Gastroesophageal sphincter (tissue), 4 donors: ENCODE measurements at regions not wholly inside any gene's neighbourhood (a gene's known extent, or its start where the extent isn't known, plus 50 kb on each side); places are given as distances from the start of the nearest gene placed in this dataset.
"Not testable (repeated sequence)": the region's sequence is repeated elsewhere in the genome, so short reads cannot be mapped to it uniquely, and the experiment has no call there.

ENCODE experiments used
- ATAC-seq: fragments of 150-250 bp; one replicate; pipeline ENCODE4 v1.9.1; 2016; ENCODE audit warnings: mild to moderate bottlenecking, moderate library complexity
- H3K27ac ChIP-seq, 4 donors: fragments of 200-600 bp; sonication (generic) in 3 of 4; 1 replicate in 3 of 4; 2 replicates in 1 of 4; pipeline ENCODE4 v1.5.1; 2016 to 2019
- H3K27me3 ChIP-seq: fragments of 200-600 bp; sonication (generic); one replicate; pipeline ENCODE4 v1.5.1; 2019
- H3K36me3 ChIP-seq, 2 donors: fragments of 200-600 bp; sonication (generic); one replicate each; pipeline ENCODE4 v1.5.1; 2019; ENCODE audit warnings: control low read depth in 1 of 2
- H3K4me1 ChIP-seq, 3 donors: fragments of 200-600 bp; sonication (generic); 1 replicate in 2 of 3; 2 replicates in 1 of 3; pipeline ENCODE4 v1.5.1; 2016 to 2019; ENCODE audit warnings: control low read depth in 2 of 3
- H3K4me3 ChIP-seq, 2 donors: fragments of 200-600 bp; sonication (generic); one replicate each; pipeline ENCODE4 v1.5.1; 2019; ENCODE audit warnings: mild to moderate bottlenecking in 1 of 2, moderate library complexity in 1 of 2
- H3K9me3 ChIP-seq, 3 donors: fragments of 200-600 bp; sonication (generic); one replicate each; pipeline ENCODE4 v1.5.1; 2017 to 2019; ENCODE audit warnings: control low read depth in 2 of 3
- CTCF ChIP-seq, 4 experiments: fragments of 200-600 bp in 2 of 4; fragments of 450-650 bp in 2 of 4; sonication (generic) in 1 of 4; IDR thresholded peaks; one replicate each; pipeline ENCODE4 v1.5.1; 2017 to 2019; ENCODE audit warnings: antibody characterized with exemption in 4 of 4, mild to moderate bottlenecking in 2 of 4, moderate library complexity in 2 of 4
- EP300 ChIP-seq: sonication (generic); formaldehyde crosslinking; IDR thresholded peaks from one replicate; pipeline ENCODE4 v1.6.1; 2017; ENCODE audit warnings: antibody characterized with exemption, mild to moderate bottlenecking
- POLR2A ChIP-seq, 2 donors: fragments of 450-650 bp; IDR thresholded peaks; one replicate each; pipeline ENCODE4 v1.6.1; 2017; ENCODE audit warnings: antibody characterized with exemption in 2 of 2, mild to moderate bottlenecking in 2 of 2, moderate library complexity in 1 of 2
- POLR2AphosphoS5 ChIP-seq: sonication (generic); formaldehyde crosslinking; IDR thresholded peaks from one replicate; pipeline ENCODE4 v1.6.1; 2017; ENCODE audit warnings: antibody characterized with exemption
- WGBS, 2 donors: methylation state at CpG; one replicate each; pipeline ENCODE4 v1.1.5; 2018; ENCODE audit warnings: low coverage in 1 of 2; 5-methylcytosine and 5-hydroxymethylcytosine counted together

- peaks cover 0 to 21% (median 0%) of the 10 kb centered on the region in 3 donors for H3K9me3 ChIP-seq
- H3K4me3 ChIP-seq = no peak overlapping the region
- no peak for TF ChIP-seq POLR2AphosphoS5
- no peak for TF ChIP-seq EP300
- TF ChIP-seq CTCF (IDR thresholded peaks at IDR 0.05) = no peak
- no peak for TF ChIP-seq POLR2A (IDR thresholded peaks at IDR 0.05)
- H3K36me3 ChIP-seq = no peaks in the 10 kb centered on the region
- ATAC-seq = no peak
- no peak overlapping the region for H3K27ac ChIP-seq
- WGBS, 2 donors = 44 to 66% methylated on average over 3 of the region's 3 CpGs
- H3K4me1 ChIP-seq = no peaks in the 10 kb centered on the region
- no peaks in the 10 kb centered on the region for H3K27me3 ChIP-seq
Observed at GRCh38 chr4:12447451-12447850, 1018.8 kb upstream of the HS3ST1 start.

- H3K27ac ChIP-seq = no peak overlapping the region
- H3K27me3 ChIP-seq = no peaks in the 10 kb centered on the region
- H3K4me1 ChIP-seq = no peaks in the 10 kb centered on the region
- 55 to 58% methylated on average over 1 to 2 of the region's 2 CpGs for WGBS, 2 donors
- peaks cover 0 to 19% (median 0%) of the 10 kb centered on the region in 3 donors for H3K9me3 ChIP-seq
- TF ChIP-seq CTCF (IDR thresholded peaks at IDR 0.05) (no peak), POLR2A (IDR thresholded peaks at IDR 0.05) (no peak), POLR2AphosphoS5 (no peak), EP300 (no peak)
- no peaks in the 10 kb centered on the region for H3K36me3 ChIP-seq
- no peak for ATAC-seq
- H3K4me3 ChIP-seq = no peak overlapping the region
Observed at GRCh38 chr4:12446657-12447185, 1018.0 kb upstream of the HS3ST1 start.

GRCh38 chr4:12446256-12446655 lies 1017.6 kb upstream of the HS3ST1 start:
- Histone ChIP-seq H3K27me3 (no peaks in the 10 kb centered on the region), H3K36me3 (no peaks in the 10 kb centered on the region), H3K4me3 (no peak overlapping the region), H3K9me3 (peaks cover 0 to 15% (median 0%) of the 10 kb centered on the region in 3 donors), H3K27ac (no peak overlapping the region), H3K4me1 (no peaks in the 10 kb centered on the region)
- TF ChIP-seq POLR2AphosphoS5 (no peak), EP300 (no peak), CTCF (IDR thresholded peaks at IDR 0.05) (no peak), POLR2A (IDR thresholded peaks at IDR 0.05) (no peak)
- WGBS, 2 donors = 10 to 19% methylated on average over 5 of the region's 5 CpGs
- no peak for ATAC-seq

GRCh38 chr4:12445711-12446235 lies 1017.1 kb upstream of the HS3ST1 start:
- H3K27ac ChIP-seq = no peak overlapping the region
- TF ChIP-seq CTCF (IDR thresholded peaks at IDR 0.05) (no peak), POLR2AphosphoS5 (no peak), EP300 (no peak), POLR2A (IDR thresholded peaks at IDR 0.05) (no peak)
- no peak for ATAC-seq
- WGBS, 2 donors = 55 to 57% methylated on average over 4 of the region's 4 CpGs
- no peak overlapping the region for H3K4me3 ChIP-seq
- no peaks in the 10 kb centered on the region for H3K27me3 ChIP-seq
- H3K4me1 ChIP-seq = no peaks in the 10 kb centered on the region
- H3K9me3 ChIP-seq = peaks cover 0 to 10% (median 0%) of the 10 kb centered on the region in 3 donors
- no peaks in the 10 kb centered on the region for H3K36me3 ChIP-seq

- no peak overlapping the region for H3K27ac ChIP-seq
- no peak overlapping the region for H3K4me3 ChIP-seq
- no peaks in the 10 kb centered on the region for H3K27me3 ChIP-seq
- 67 to 79% methylated on average over 5 of the region's 5 CpGs for WGBS, 2 donors
- TF ChIP-seq EP300 = no peak
- TF ChIP-seq POLR2A (IDR thresholded peaks at IDR 0.05) = no peak
- no peak for TF ChIP-seq CTCF (IDR thresholded peaks at IDR 0.05)
- TF ChIP-seq POLR2AphosphoS5 = no peak
- H3K4me1 ChIP-seq = no peaks in the 10 kb centered on the region
- ATAC-seq = no peak
- no peaks in the 10 kb centered on the region for H3K36me3 ChIP-seq
- no peaks in the 10 kb centered on the region for H3K9me3 ChIP-seq
Observed at GRCh38 chr4:12439633-12440305, 1011.1 kb upstream of the HS3ST1 start.

- not testable (repeated sequence) for H3K36me3 ChIP-seq, H3K4me1 ChIP-seq, H3K4me3 ChIP-seq, H3K27ac ChIP-seq, H3K27me3 ChIP-seq, ATAC-seq, H3K9me3 ChIP-seq
- WGBS, 2 donors = 90 to 93% methylated on average over 2 to 7 of the region's 7 CpGs
Observed at GRCh38 chr4:12431259-12431658, 1002.6 kb upstream of the HS3ST1 start.
